Hepatocyte (in vitro differentiated cells): ENCODE measurements at regions not wholly inside any gene's neighbourhood (a gene's known extent, or its start where the extent isn't known, plus 50 kb on each side); places are given as distances from the start of the nearest gene placed in this dataset.

Source experiments
- EZH2 ChIP-seq: fragments of 200-600 bp; sonication (generic); IDR thresholded peaks from 2 replicates; pipeline ENCODE4 v1.6.1; 2016; ENCODE audit warnings: antibody characterized with exemption, mild to moderate bottlenecking, borderline replicate concordance
- TF ChIP-seq, protein P1 (sequence below): fragments of 200-600 bp; sonication (generic); IDR thresholded peaks from 2 replicates; pipeline ENCODE4 v1.5.1; 2016; ENCODE audit warnings: antibody characterized with exemption, mild to moderate bottlenecking; ENCODE audit not compliant: poor library complexity

GRCh38 chr6:144777249-144777648 lies 492.1 kb downstream of the UTRN start:
- TF ChIP-seq, protein P1, sequence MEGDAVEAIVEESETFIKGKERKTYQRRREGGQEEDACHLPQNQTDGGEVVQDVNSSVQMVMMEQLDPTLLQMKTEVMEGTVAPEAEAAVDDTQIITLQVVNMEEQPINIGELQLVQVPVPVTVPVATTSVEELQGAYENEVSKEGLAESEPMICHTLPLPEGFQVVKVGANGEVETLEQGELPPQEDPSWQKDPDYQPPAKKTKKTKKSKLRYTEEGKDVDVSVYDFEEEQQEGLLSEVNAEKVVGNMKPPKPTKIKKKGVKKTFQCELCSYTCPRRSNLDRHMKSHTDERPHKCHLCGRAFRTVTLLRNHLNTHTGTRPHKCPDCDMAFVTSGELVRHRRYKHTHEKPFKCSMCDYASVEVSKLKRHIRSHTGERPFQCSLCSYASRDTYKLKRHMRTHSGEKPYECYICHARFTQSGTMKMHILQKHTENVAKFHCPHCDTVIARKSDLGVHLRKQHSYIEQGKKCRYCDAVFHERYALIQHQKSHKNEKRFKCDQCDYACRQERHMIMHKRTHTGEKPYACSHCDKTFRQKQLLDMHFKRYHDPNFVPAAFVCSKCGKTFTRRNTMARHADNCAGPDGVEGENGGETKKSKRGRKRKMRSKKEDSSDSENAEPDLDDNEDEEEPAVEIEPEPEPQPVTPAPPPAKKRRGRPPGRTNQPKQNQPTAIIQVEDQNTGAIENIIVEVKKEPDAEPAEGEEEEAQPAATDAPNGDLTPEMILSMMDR: no peak
- TF ChIP-seq EZH2: no peak
